ENCODE measurements at regions not wholly inside any gene's neighbourhood (a gene's known extent, or its start where the extent isn't known, plus 50 kb on each side); places are given as distances from the start of the nearest gene placed in this dataset.

DNA sequence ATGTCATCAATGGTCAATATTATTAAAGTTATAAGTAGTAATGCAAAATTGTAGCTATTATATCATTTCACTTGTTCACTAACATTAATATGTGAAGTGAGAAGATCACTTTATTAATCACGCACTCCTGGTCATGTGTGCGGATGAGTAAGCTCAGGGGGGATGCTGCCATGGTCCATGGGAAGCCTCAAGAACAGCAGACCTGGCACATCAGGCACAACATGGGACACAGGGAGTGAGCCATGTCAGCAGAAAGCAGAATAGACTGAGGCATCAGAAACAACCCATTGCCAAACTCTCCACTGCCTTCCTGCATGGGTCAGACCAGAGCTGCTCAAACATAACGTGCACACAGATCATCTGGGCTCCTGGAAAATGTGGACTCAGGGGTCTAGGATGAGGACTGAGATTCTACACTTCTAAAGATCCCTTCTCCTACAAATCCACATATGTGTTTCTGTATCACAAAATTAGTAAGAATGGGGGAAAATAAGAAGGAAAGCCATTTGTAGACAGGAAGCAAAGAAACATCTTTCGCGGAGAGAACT is 63.8 kb upstream of the VPREB1 start:
- TF ChIP-seq, protein P1, sequence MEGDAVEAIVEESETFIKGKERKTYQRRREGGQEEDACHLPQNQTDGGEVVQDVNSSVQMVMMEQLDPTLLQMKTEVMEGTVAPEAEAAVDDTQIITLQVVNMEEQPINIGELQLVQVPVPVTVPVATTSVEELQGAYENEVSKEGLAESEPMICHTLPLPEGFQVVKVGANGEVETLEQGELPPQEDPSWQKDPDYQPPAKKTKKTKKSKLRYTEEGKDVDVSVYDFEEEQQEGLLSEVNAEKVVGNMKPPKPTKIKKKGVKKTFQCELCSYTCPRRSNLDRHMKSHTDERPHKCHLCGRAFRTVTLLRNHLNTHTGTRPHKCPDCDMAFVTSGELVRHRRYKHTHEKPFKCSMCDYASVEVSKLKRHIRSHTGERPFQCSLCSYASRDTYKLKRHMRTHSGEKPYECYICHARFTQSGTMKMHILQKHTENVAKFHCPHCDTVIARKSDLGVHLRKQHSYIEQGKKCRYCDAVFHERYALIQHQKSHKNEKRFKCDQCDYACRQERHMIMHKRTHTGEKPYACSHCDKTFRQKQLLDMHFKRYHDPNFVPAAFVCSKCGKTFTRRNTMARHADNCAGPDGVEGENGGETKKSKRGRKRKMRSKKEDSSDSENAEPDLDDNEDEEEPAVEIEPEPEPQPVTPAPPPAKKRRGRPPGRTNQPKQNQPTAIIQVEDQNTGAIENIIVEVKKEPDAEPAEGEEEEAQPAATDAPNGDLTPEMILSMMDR (IDR thresholded peaks at IDR 0.05; ENCODE audit: partially characterized antibody, unreplicated experiment): no peak
- no peaks in the 10 kb centered on the region for H3K9me3 Mint-ChIP-seq (ENCODE audit: unreplicated experiment)
- no peak overlapping the region for H3K27ac Mint-ChIP-seq (ENCODE audit: unreplicated experiment)
- DNase-seq: no peak
- H3K36me3 Mint-ChIP-seq (ENCODE audit: unreplicated experiment): no peaks in the 10 kb centered on the region
- H3K4me3 Mint-ChIP-seq (ENCODE audit: unreplicated experiment): no peak overlapping the region
- H3K27me3 Mint-ChIP-seq (ENCODE audit: unreplicated experiment): peaks cover 23% of the 10 kb centered on the region
- no peaks in the 10 kb centered on the region for H3K4me1 Mint-ChIP-seq (ENCODE audit: low read depth, unreplicated experiment)

DNA sequence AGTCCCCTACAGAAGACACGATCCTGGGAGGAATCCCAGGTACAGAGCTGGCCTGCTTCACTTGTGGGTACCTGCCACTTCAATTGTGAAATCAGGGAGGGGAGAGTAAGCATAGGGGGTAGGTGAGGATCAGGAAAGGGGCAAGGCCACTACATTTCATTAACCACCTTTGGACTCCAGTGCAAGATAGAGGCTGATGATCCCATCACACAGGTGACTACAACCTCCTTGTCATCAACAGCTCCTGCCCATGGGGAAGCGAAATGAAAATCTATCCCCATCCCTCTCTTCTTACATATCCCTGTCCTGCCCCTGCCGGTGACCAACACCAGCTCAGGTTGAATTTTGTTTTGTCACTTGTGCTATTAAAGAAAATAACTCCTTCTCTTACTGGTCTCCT is 64.7 kb upstream of the VPREB1 start:
- Mint-ChIP-seq H3K4me1 (ENCODE audit: low read depth, unreplicated experiment) (no peaks in the 10 kb centered on the region), H3K27ac (ENCODE audit: unreplicated experiment) (no peak overlapping the region), H3K9me3 (ENCODE audit: unreplicated experiment) (no peaks in the 10 kb centered on the region), H3K4me3 (ENCODE audit: unreplicated experiment) (no peak overlapping the region), H3K27me3 (ENCODE audit: unreplicated experiment) (peaks cover 22% of the 10 kb centered on the region), H3K36me3 (ENCODE audit: unreplicated experiment) (no peaks in the 10 kb centered on the region)
- TF ChIP-seq, protein P1 (IDR thresholded peaks at IDR 0.05; ENCODE audit: partially characterized antibody, unreplicated experiment): no peak
- DNase-seq: no peak

DNA sequence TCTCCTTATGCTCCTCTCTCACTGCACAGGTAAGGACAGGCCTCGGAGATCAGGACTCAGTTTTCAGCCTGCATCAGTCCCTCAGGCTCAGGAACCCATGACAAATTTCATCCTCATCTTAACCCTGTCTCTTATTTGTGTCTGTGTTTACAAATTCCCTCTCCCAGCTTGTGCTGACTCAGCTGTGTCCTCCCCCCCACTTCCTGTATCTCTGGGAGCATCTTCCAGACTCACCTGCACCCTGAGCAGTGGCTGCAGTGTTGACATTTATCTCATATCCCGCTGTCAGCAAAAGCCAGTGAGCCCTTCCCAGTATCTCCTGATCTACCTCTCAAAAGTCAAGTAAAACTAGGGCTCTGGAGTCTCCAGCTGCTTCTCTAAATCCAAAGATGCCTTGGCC is 65.6 kb upstream of the VPREB1 start:
- Mint-ChIP-seq H3K27me3 (ENCODE audit: unreplicated experiment) (peaks cover 18% of the 10 kb centered on the region), H3K4me1 (ENCODE audit: low read depth, unreplicated experiment) (no peaks in the 10 kb centered on the region), H3K27ac (ENCODE audit: unreplicated experiment) (no peak overlapping the region), H3K9me3 (ENCODE audit: unreplicated experiment) (no peaks in the 10 kb centered on the region), H3K36me3 (ENCODE audit: unreplicated experiment) (no peaks in the 10 kb centered on the region), H3K4me3 (ENCODE audit: unreplicated experiment) (no peak overlapping the region)
- TF ChIP-seq, protein P1 (IDR thresholded peaks at IDR 0.05; ENCODE audit: partially characterized antibody, unreplicated experiment): no peak
- DNase-seq: no peak

DNA sequence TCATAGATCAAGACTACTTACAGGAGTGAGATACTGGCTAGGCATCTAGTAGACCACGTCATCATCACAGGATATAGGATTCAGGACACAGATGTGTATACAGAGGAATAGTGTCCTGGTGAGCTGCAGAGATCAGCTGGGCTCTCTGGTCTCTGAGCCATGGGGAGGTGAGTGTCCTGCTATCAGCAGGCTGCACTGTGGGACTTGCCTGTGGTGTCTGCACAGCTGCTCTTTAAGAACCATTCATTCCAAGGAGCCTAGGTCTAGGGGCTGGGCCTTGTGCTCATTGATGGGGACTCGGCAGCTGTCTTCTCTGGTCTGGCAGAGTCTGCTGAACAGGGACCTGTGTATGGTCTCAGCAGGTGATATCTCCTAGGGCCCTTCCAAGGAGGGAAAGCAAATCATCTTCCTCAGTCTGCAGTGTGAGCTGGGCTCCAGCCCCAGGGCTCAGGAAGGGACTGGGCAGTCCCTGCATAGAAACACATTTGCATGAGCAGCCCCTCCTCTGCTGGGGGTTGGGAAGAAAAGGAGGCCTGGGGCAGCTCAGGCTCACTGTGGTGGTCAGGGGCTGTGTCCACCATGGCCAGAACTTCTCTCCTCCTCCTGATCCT is 66.1 kb upstream of the VPREB1 start:
- Mint-ChIP-seq H3K27ac (ENCODE audit: unreplicated experiment) (no peak overlapping the region), H3K36me3 (ENCODE audit: unreplicated experiment) (no peaks in the 10 kb centered on the region)

More for the DNA sequence above, 66.1 kb upstream of the VPREB1 start:
- peaks cover 15% of the 10 kb centered on the region for H3K27me3 Mint-ChIP-seq (ENCODE audit: unreplicated experiment)
- no peak overlapping the region for H3K4me3 Mint-ChIP-seq (ENCODE audit: unreplicated experiment)
- H3K9me3 Mint-ChIP-seq (ENCODE audit: unreplicated experiment): no peaks in the 10 kb centered on the region
- TF ChIP-seq, protein P1 (IDR thresholded peaks at IDR 0.05; ENCODE audit: partially characterized antibody, unreplicated experiment): no peak
- DNase-seq: no peak
- no peaks in the 10 kb centered on the region for H3K4me1 Mint-ChIP-seq (ENCODE audit: low read depth, unreplicated experiment)

Data from glutamatergic neuron (in vitro differentiated cells).